Kidney (tissue), 13 donors: ENCODE measurements at regions not wholly inside any gene's neighbourhood (a gene's known extent, or its start where the extent isn't known, plus 50 kb on each side); places are given as distances from the start of the nearest gene placed in this dataset.

Experiments used
- DNase-seq, 5 donors: peaks; one replicate each; pipeline ENCODE4 v3.0.0-alpha.2; 2013 to 2020
- FAIRE-seq: peaks from 2 replicates; lab custom pipeline; 2012; peaks lifted over from hg19 to GRCh38; lab: Jason Lieb, UNC
- H3K27ac ChIP-seq, 2 donors: one replicate each; pipeline ENCODE4 v1.7.0; 2013; ENCODE audit warnings: low read depth in 2 of 2, low read length in 2 of 2, inconsistent platforms in 1 of 2
- H3K27me3 ChIP-seq: one replicate; pipeline ENCODE4 v1.7.1; 2013; ENCODE audit warnings: low read length, inconsistent platforms; ENCODE audit not compliant: control insufficient read depth, insufficient read depth
- H3K36me3 ChIP-seq, 3 donors: one replicate each; pipeline versions ENCODE4 v1.7.0 to v1.7.1; 2013; ENCODE audit warnings: low read length in 3 of 3, control low read depth in 1 of 3, inconsistent platforms in 1 of 3; ENCODE audit not compliant: insufficient read depth in 3 of 3, control insufficient read depth in 2 of 3
- H3K4me1 ChIP-seq, 3 donors: one replicate each; pipeline versions ENCODE4 v1.7.0 to v1.7.1; 2013; ENCODE audit warnings: low read length in 3 of 3, inconsistent platforms in 1 of 3, low read depth in 1 of 3; ENCODE audit not compliant: control insufficient read depth in 2 of 3, insufficient read depth in 2 of 3
- H3K4me3 ChIP-seq, 3 donors: one replicate each; pipeline versions ENCODE4 v1.7.0 to v1.8.1; 2013; ENCODE audit warnings: low read length in 3 of 3, control low read depth in 1 of 3, inconsistent platforms in 1 of 3
- H3K9ac ChIP-seq, 3 donors: one replicate each; pipeline versions ENCODE4 v1.7.0 to v1.7.1; 2013; ENCODE audit warnings: low read length in 3 of 3, control low read depth in 1 of 3, inconsistent platforms in 1 of 3
- H3K9me3 ChIP-seq, 3 donors: one replicate each; pipeline versions ENCODE4 v1.7.0 to v1.7.1; 2013; ENCODE audit warnings: low read length in 3 of 3, control low read depth in 1 of 3, inconsistent platforms in 1 of 3; ENCODE audit not compliant: control insufficient read depth in 2 of 3, insufficient read depth in 1 of 3
- intact Hi-C: fragments of 100-400 bp; cut with DNase I; formaldehyde crosslinking; loops from one replicate; pipeline ENCODE4 v1.11.1; 2022
- TF ChIP-seq, protein P1 (sequence below): IDR thresholded peaks from 3 replicates; pipeline ENCODE4 v1.5.1; 2012; ENCODE audit warnings: mild to moderate bottlenecking, moderate library complexity, borderline replicate concordance; ENCODE audit not compliant: insufficient read depth; ENCODE audit errors: extremely low read depth
- donor health status: control.
- donor health status: control.
- donor health status: control.
- donor health status: control.
- donor health status: control.
- donor health status: DM: yes; HTN: yes; CAD: no.
- donor health status: Normal renal cell carcinoma (clear cell type).

DNA sequence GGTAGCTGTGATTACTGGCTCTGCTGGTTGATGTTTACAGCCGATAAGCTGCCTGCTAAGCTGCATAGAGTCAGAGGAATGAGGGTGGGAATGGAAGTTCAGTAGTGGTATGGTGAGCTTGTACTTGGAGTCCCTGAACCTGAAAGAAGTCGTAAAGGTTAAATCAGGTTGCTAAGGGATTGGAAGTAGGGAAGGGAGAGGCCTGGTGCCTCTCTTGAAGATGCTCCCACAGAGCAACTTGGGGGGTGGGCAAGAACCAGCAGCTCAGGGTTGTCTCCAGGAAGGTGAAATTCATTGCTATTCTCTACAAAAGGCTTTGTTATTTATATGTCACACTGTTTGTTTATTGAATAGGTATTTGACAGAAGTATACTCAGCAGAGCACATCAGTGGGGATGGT is 73.8 kb upstream of the OLFM4 start:
- Histone ChIP-seq H3K27ac (no peak overlapping the region), H3K36me3 (no peaks in the 10 kb centered on the region), H3K9me3 (no peaks in the 10 kb centered on the region), H3K4me3 (no peak overlapping the region), H3K9ac (no peak overlapping the region), H3K27me3 (no peaks in the 10 kb centered on the region), H3K4me1 (no peaks in the 10 kb centered on the region)
- FAIRE-seq = no peak
- TF ChIP-seq, protein P1, sequence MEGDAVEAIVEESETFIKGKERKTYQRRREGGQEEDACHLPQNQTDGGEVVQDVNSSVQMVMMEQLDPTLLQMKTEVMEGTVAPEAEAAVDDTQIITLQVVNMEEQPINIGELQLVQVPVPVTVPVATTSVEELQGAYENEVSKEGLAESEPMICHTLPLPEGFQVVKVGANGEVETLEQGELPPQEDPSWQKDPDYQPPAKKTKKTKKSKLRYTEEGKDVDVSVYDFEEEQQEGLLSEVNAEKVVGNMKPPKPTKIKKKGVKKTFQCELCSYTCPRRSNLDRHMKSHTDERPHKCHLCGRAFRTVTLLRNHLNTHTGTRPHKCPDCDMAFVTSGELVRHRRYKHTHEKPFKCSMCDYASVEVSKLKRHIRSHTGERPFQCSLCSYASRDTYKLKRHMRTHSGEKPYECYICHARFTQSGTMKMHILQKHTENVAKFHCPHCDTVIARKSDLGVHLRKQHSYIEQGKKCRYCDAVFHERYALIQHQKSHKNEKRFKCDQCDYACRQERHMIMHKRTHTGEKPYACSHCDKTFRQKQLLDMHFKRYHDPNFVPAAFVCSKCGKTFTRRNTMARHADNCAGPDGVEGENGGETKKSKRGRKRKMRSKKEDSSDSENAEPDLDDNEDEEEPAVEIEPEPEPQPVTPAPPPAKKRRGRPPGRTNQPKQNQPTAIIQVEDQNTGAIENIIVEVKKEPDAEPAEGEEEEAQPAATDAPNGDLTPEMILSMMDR = no peak
- DNase-seq = peak in 2 of 5 donors; percentile 13
- intact Hi-C loops = no loop called here

DNA sequence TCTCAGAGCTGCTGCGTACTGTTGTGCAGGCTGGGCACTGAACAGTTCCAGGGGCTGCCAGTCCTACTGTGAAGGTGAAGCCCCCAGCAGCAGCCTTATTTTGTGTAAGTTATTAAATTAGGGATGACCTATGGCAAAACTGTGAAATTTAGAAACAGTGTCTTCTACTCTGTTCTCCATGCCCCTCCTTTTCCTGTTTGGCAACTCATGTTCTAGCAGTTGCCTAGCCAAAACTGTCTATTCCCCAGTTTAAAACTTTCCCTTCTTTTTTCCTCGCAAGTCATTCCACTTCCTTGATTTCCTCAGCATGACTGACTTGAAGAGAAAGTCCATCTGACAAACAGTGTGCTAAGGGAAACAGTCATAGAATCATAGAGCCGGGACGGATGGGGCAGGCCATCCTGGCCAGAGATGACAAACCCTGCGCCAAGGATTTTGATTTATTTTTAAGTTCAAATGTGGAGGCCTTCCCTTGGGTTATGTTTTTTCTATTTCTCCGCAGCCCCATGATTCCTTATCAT is 78.1 kb upstream of the OLFM4 start:
- H3K9me3 ChIP-seq = no peaks in the 10 kb centered on the region
- FAIRE-seq (no peak), DNase-seq (no peak)
- H3K27me3 ChIP-seq = no peaks in the 10 kb centered on the region
- no peaks in the 10 kb centered on the region for H3K4me1 ChIP-seq
- intact Hi-C loops = no loop called here
- no peak overlapping the region for H3K27ac ChIP-seq
- TF ChIP-seq, protein P1 = no peak
- H3K9ac ChIP-seq = no peak overlapping the region
- no peak overlapping the region for H3K4me3 ChIP-seq
- no peaks in the 10 kb centered on the region for H3K36me3 ChIP-seq

DNA sequence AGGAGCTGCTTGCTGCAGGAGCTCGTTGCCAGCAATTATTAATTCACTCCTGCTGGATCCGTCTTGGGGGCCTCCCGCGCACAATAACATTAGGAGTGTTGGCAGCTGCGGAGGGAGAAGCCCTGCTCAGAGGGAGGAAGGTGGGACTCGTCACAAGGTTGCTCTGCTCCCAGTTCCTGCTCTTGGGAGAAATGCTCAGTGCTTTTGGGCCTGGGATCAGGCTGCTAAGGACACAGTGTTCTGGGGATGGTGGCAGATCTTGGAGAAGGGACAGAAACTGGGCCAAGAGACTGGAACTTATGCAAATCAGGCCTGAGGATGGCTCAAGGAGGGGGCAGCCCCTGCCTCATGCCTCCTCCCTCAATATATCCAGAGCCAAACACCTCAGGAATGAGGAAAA is 78.9 kb upstream of the OLFM4 start:
- FAIRE-seq = no peak
- TF ChIP-seq, protein P1 = no peak
- no peaks in the 10 kb centered on the region for H3K9me3 ChIP-seq
- no peaks in the 10 kb centered on the region for H3K36me3 ChIP-seq
- H3K4me1 ChIP-seq = no peaks in the 10 kb centered on the region
- intact Hi-C loops = no loop called here
- H3K4me3 ChIP-seq = no peak overlapping the region
- H3K27ac ChIP-seq = no peak overlapping the region
- H3K27me3 ChIP-seq = no peaks in the 10 kb centered on the region
- peak in 1 of 5 donors; percentile 21 for DNase-seq
- no peak overlapping the region for H3K9ac ChIP-seq

DNA sequence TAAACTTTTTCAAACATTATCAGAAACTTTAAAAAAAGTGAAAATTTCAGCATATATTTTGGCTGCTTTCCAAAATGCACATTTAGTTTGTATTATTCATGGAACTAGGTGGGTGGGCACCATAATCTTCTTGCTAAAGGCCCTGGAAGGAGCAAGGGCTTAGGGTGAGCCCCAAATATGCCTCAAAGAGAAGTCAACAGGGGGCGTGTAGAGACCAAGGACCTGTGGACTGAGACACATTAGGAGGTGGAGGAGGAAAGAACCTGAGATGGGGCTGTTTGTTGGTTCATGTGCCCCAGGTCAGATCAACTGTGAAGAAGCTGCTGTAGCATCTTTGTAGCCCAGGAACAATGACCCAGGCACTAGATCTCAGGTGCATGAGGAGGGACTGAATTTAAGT is 79.6 kb upstream of the OLFM4 start:
- intact Hi-C loops = no loop called here
- DNase-seq (no peak), FAIRE-seq (no peak)
- no peaks in the 10 kb centered on the region for H3K36me3 ChIP-seq
- H3K9ac ChIP-seq = no peak overlapping the region
- H3K27ac ChIP-seq = no peak overlapping the region
- H3K27me3 ChIP-seq = no peaks in the 10 kb centered on the region
- TF ChIP-seq, protein P1 = no peak
- H3K4me1 ChIP-seq = no peaks in the 10 kb centered on the region
- H3K4me3 ChIP-seq = no peak overlapping the region
- H3K9me3 ChIP-seq = no peaks in the 10 kb centered on the region
